GM23248 (cell line): ENCODE measurements at regions not wholly inside any gene's neighbourhood (a gene's known extent, or its start where the extent isn't known, plus 50 kb on each side); places are given as distances from the start of the nearest gene placed in this dataset.

Experiments used
- DNase-seq: peaks from one replicate; pipeline ENCODE4 v3.0.0-alpha.2; 2015
- H2AFZ ChIP-seq: fragments of 200-600 bp; sonication (generic); 2 replicates; pipeline ENCODE4 v1.6.1; 2016; ENCODE audit warnings: antibody characterized with exemption
- H3F3A ChIP-seq: fragments of 200-600 bp; sonication (generic); 2 replicates; pipeline ENCODE4 v1.6.1; 2016; ENCODE audit warnings: mild to moderate bottlenecking, antibody characterized with exemption, mixed run types; ENCODE audit not compliant: insufficient read depth
- H3K27ac ChIP-seq: fragments of 200-600 bp; sonication (generic); 2 replicates; pipeline ENCODE4 v1.5.1; 2016; ENCODE audit warnings: mild to moderate bottlenecking
- H3K27me3 ChIP-seq: fragments of 200-600 bp; sonication (generic); replicated peaks from 2 replicates; pipeline ENCODE4 v1.6.1; 2016; ENCODE audit warnings: mild to moderate bottlenecking; ENCODE audit not compliant: insufficient read depth
- H3K36me3 ChIP-seq: fragments of 200-600 bp; sonication (generic); 2 replicates; pipeline ENCODE4 v1.6.1; 2016; ENCODE audit warnings: low read depth, mild to moderate bottlenecking
- H3K4me1 ChIP-seq: fragments of 200-600 bp; sonication (generic); 2 replicates; pipeline ENCODE4 v1.6.1; 2016; ENCODE audit warnings: mild to moderate bottlenecking; ENCODE audit not compliant: insufficient read depth
- H3K4me2 ChIP-seq: fragments of 200-600 bp; sonication (generic); one replicate; pipeline ENCODE4 v1.6.1; 2016; ENCODE audit warnings: mild to moderate bottlenecking; ENCODE audit not compliant: unreplicated experiment
- H3K4me3 ChIP-seq: fragments of 200-600 bp; sonication (generic); 2 replicates; pipeline ENCODE4 v1.5.1; 2016; ENCODE audit warnings: mild to moderate bottlenecking
- H3K79me2 ChIP-seq: fragments of 200-600 bp; sonication (generic); 2 replicates; pipeline ENCODE4 v1.6.1; 2016; ENCODE audit warnings: mild to moderate bottlenecking; ENCODE audit not compliant: insufficient read depth
- H3K9ac ChIP-seq: fragments of 200-600 bp; sonication (generic); 2 replicates; pipeline ENCODE4 v1.6.1; 2016; ENCODE audit warnings: mild to moderate bottlenecking
- H3K9me2 ChIP-seq: fragments of 200-600 bp; sonication (generic); 2 replicates; pipeline ENCODE4 v1.6.1; 2016; ENCODE audit warnings: mixed run types, mild to moderate bottlenecking, moderate library complexity; ENCODE audit not compliant: insufficient read depth
- H3K9me3 ChIP-seq: fragments of 200-600 bp; sonication (generic); one replicate; pipeline ENCODE4 v1.6.1; 2017; ENCODE audit warnings: low read depth
- H4K20me1 ChIP-seq: fragments of 200-600 bp; sonication (generic); 2 replicates; pipeline ENCODE4 v1.6.0; 2016; ENCODE audit not compliant: insufficient read depth
- EZH2 ChIP-seq: fragments of 200-600 bp; sonication (generic); IDR thresholded peaks from 2 replicates; pipeline ENCODE4 v1.6.1; 2018; ENCODE audit warnings: antibody characterized with exemption, mild to moderate bottlenecking; ENCODE audit not compliant: insufficient read depth, poor library complexity, severe bottlenecking
- EZH2phosphoT487 ChIP-seq: fragments of 200-600 bp; sonication (generic); IDR thresholded peaks from 2 replicates; pipeline ENCODE4 v1.6.1; 2018; ENCODE audit warnings: antibody characterized with exemption, moderate library complexity, mild to moderate bottlenecking, low read depth; ENCODE audit not compliant: insufficient read depth
- WGBS, 2 experiments: methylation state at CpG; one replicate each; pipeline ENCODE4 v1.1.6; 2015 to 2017; ENCODE audit warnings: low lambda C conversion rate in 2 of 2, low coverage in 1 of 2; ENCODE audit errors: missing lambda C conversion rate in 2 of 2; 5-methylcytosine and 5-hydroxymethylcytosine counted together
- in situ Hi-C: fragments of 300-500 bp; cut with MboI; formaldehyde crosslinking; loops from 2 replicates; pipeline ENCODE4 v1.15.0; 2020

DNA sequence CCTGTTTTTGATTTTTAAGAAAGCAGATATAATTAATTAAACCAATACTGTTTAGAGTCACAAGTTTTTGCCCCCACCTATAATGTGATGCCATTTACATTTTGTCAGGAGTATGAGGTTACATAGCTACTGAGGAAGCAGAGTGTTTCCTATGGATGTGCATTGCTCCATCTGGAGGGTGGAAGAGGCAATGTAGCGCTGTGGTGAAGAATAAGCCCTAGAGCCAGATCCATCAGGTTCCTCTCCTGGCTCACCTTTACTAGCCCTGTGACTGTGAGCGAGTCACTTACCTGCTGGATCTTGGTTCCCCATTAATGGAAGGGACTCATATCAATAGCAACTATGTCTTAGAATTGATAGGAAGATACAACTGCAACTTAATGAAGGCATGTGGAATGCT lies 216.0 kb downstream of the GPAM start:
- Histone ChIP-seq H3K9me3 (peaks cover 3% of the 10 kb centered on the region), H3K9me2 (no peaks in the 10 kb centered on the region), H3F3A (no peaks in the 10 kb centered on the region), H3K4me3 (no peak overlapping the region), H3K9ac (no peak overlapping the region), H3K79me2 (no peaks in the 10 kb centered on the region), H2AFZ (no peak overlapping the region), H3K27ac (no peak overlapping the region), H3K4me2 (no peak overlapping the region), H3K36me3 (no peaks in the 10 kb centered on the region), H3K4me1 (no peaks in the 10 kb centered on the region), H3K27me3 (peaks cover 13% of the 10 kb centered on the region), H4K20me1 (no peaks in the 10 kb centered on the region)
- in situ Hi-C loops, result no loop called here
- WGBS, 2 experiments, result 90 to 91% methylated on average over 2 of the region's 2 CpGs
- no peak for DNase-seq
- TF ChIP-seq EZH2, result no peak
- no peak for TF ChIP-seq EZH2phosphoT487

- no peaks in the 10 kb centered on the region for H3K36me3 ChIP-seq
- no peaks in the 10 kb centered on the region for H4K20me1 ChIP-seq
- H3K4me3 ChIP-seq, result no peak overlapping the region
- TF ChIP-seq EZH2phosphoT487, result no peak
- TF ChIP-seq EZH2, result no peak
- no peak overlapping the region for H3K4me2 ChIP-seq
- WGBS, 2 experiments, result 25% methylated on average over 3 of the region's 3 CpGs
- H3K9me3 ChIP-seq, result peaks cover 3% of the 10 kb centered on the region
- H3K79me2 ChIP-seq, result no peaks in the 10 kb centered on the region
- H3K4me1 ChIP-seq, result no peaks in the 10 kb centered on the region
- H2AFZ ChIP-seq, result no peak overlapping the region
- no peak overlapping the region for H3K27ac ChIP-seq
- peak; percentile 62 for DNase-seq
- H3K9me2 ChIP-seq, result no peaks in the 10 kb centered on the region
- H3F3A ChIP-seq, result no peaks in the 10 kb centered on the region
- H3K9ac ChIP-seq, result no peak overlapping the region
- H3K27me3 ChIP-seq, result peaks cover 13% of the 10 kb centered on the region
- in situ Hi-C loops, result no loop called here
Measured at GRCh38 chr10:111968647-111969046, 214.9 kb downstream of the GPAM start.

- H3K9me3 ChIP-seq, result peaks cover 3% of the 10 kb centered on the region
- H4K20me1 ChIP-seq, result no peaks in the 10 kb centered on the region
- in situ Hi-C loops, result no loop called here
- H3K4me1 ChIP-seq, result no peaks in the 10 kb centered on the region
- no peaks in the 10 kb centered on the region for H3K9me2 ChIP-seq
- H3K36me3 ChIP-seq, result no peaks in the 10 kb centered on the region
- H3K4me3 ChIP-seq, result no peak overlapping the region
- DNase-seq, result no peak
- TF ChIP-seq EZH2phosphoT487 (no peak), EZH2 (no peak)
- no peak overlapping the region for H3K4me2 ChIP-seq
- H3K27ac ChIP-seq, result no peak overlapping the region
- H3K79me2 ChIP-seq, result no peaks in the 10 kb centered on the region
- H3K27me3 ChIP-seq, result peaks cover 10% of the 10 kb centered on the region
- 85% methylated on average over 5 of the region's 5 CpGs for WGBS, 2 experiments
- H3K9ac ChIP-seq, result no peak overlapping the region
- no peaks in the 10 kb centered on the region for H3F3A ChIP-seq
- H2AFZ ChIP-seq, result no peak overlapping the region
Measured at GRCh38 chr10:111970111-111970510, 213.5 kb downstream of the GPAM start.

DNA sequence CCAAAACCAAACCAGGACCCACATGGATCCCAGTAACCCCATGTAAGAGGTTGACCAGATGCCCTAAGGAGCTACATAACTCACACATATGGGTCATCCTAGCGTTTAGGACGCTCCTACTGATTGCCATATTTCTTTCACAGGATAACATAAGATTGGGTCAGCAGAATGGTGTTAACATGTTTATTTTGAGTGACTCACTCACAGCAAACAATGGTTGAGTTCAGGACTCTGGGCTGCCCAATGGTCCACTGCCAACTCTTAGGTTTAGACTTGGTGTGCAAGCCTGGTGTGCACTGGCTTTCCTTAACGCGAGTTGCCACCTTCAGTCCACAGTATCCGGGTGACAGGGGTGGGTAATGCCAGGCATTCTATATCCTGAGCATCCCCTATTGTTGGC lies 211.5 kb downstream of the GPAM start:
- Histone ChIP-seq H3K4me3 (no peak overlapping the region), H3K27me3 (peaks cover 2% of the 10 kb centered on the region; the same call in 1 of the 2 replicates), H2AFZ (no peak overlapping the region), H3K9me3 (no peaks in the 10 kb centered on the region), H3K9me2 (no peaks in the 10 kb centered on the region), H3K4me1 (no peaks in the 10 kb centered on the region), H3K9ac (no peak overlapping the region), H4K20me1 (no peaks in the 10 kb centered on the region), H3F3A (no peaks in the 10 kb centered on the region), H3K79me2 (no peaks in the 10 kb centered on the region), H3K4me2 (no peak overlapping the region), H3K27ac (no peak overlapping the region), H3K36me3 (no peaks in the 10 kb centered on the region)
- TF ChIP-seq EZH2phosphoT487, result no peak
- no peak for TF ChIP-seq EZH2
- DNase-seq, result peak; percentile 10
- WGBS, 2 experiments, result 63 to 67% methylated on average over 5 of the region's 5 CpGs
- in situ Hi-C loops, result no loop called here

DNA sequence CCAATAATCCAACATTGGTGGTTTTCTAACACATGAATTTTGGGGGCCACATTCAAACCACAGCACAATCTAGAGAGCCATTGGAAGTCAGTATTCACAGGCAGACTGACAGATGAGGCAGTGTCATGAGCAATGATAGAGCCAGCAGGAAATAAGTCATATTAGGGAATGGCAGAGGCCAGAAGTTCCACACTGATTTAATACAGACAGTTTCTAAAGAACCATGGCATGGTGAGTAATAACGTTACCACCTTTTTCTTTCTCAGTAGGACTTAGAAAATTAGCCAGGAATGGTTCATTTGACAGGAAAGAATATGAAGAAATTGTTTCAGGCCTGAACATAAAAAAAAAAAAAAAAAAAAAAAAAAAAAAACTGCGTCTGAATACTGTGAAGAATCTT lies 210.3 kb downstream of the GPAM start:
- in situ Hi-C loops, result no loop called here

More for the DNA sequence above, 210.3 kb downstream of the GPAM start:
- H3K27me3 ChIP-seq, result peaks cover 7% of the 10 kb centered on the region
- no peaks in the 10 kb centered on the region for H3K9me3 ChIP-seq
- H3K36me3 ChIP-seq, result no peaks in the 10 kb centered on the region
- 3 to 4% methylated on average over 2 of the region's 2 CpGs for WGBS, 2 experiments
- no peaks in the 10 kb centered on the region for H3F3A ChIP-seq
- H3K4me3 ChIP-seq, result no peak overlapping the region
- no peak overlapping the region for H3K9ac ChIP-seq
- no peaks in the 10 kb centered on the region for H4K20me1 ChIP-seq
- H2AFZ ChIP-seq, result no peak overlapping the region
- peak; percentile 51 for DNase-seq
- H3K27ac ChIP-seq, result no peak overlapping the region
- H3K9me2 ChIP-seq, result no peaks in the 10 kb centered on the region
- no peak for TF ChIP-seq EZH2phosphoT487
- TF ChIP-seq EZH2, result no peak
- no peaks in the 10 kb centered on the region for H3K4me1 ChIP-seq
- H3K79me2 ChIP-seq, result no peaks in the 10 kb centered on the region
- H3K4me2 ChIP-seq, result no peak overlapping the region
